IMR-90 (cell line): ENCODE measurements at regions not wholly inside any gene's neighbourhood (a gene's known extent, or its start where the extent isn't known, plus 50 kb on each side); places are given as distances from the start of the nearest gene placed in this dataset.

Source experiments
- ATAC-seq: fragments of 200-7000 bp; cut with Tn5 transposase; 2 replicates; pipeline ENCODE4 v1.9.1; 2020; ENCODE audit warnings: low read depth, mild to moderate bottlenecking, moderate library complexity
- BruUV-seq: library from RNA; stranded (reverse); fragments of 400-500 nt; replicated peaks from 2 replicates; lab custom pipeline; 2021; lab: Mats Ljungman, UMichigan
- CTCF ChIA-PET: fragments of 300-600 bp; formaldehyde crosslinking; extraction: SDS; loops from one replicate; lab custom pipeline; 2021; ENCODE audit warnings: antibody characterized with exemption; lab: Yijun Ruan, JAX
- POLR2A ChIA-PET: fragments of 300-600 bp; sonication (Branson Sonifier 250); formaldehyde crosslinking; loops from one replicate; lab custom pipeline; 2022; ENCODE audit warnings: antibody characterized with exemption; ENCODE audit not compliant: unreplicated experiment; lab: Charles Lee
- DNase-seq: peaks from one replicate; pipeline ENCODE4 v3.0.0; 2013
- H2AFZ ChIP-seq: replicated peaks from 2 replicates; pipeline ENCODE3; 2013; ENCODE audit warnings: low read length, mild to moderate bottlenecking; ENCODE audit not compliant: poor library complexity
- H2AK5ac ChIP-seq: 2 replicates; pipeline ENCODE4 v1.6.1; 2013; ENCODE audit warnings: low read depth, low read length, inconsistent platforms
- H2AK9ac ChIP-seq: replicated peaks from 2 replicates; pipeline ENCODE3; 2013; ENCODE audit warnings: mild to moderate bottlenecking, low read depth, low read length, moderate library complexity; ENCODE audit not compliant: poor library complexity
- H2BK120ac ChIP-seq: 2 replicates; pipeline ENCODE4 v1.6.1; 2013; ENCODE audit warnings: low read depth, low read length, inconsistent platforms
- H2BK15ac ChIP-seq: 3 replicates; pipeline ENCODE4 v1.6.1; 2013; ENCODE audit warnings: low read depth, low read length, inconsistent platforms
- H2BK20ac ChIP-seq: 2 replicates; pipeline ENCODE4 v1.6.1; 2013; ENCODE audit warnings: low read depth, mild to moderate bottlenecking, inconsistent platforms, low read length, moderate library complexity
- H2BK5ac ChIP-seq: 2 replicates; pipeline ENCODE4 v1.6.1; 2013; ENCODE audit warnings: mild to moderate bottlenecking, low read depth, low read length, inconsistent platforms; ENCODE audit not compliant: poor library complexity, severe bottlenecking
- H3K14ac ChIP-seq: replicated peaks from 2 replicates; pipeline ENCODE4 v1.6.1; 2013; ENCODE audit warnings: low read depth, low read length, inconsistent platforms
- H3K18ac ChIP-seq: 2 replicates; pipeline ENCODE4 v1.6.1; 2013; ENCODE audit warnings: low read depth, low read length, control low read depth
- H3K23ac ChIP-seq: 2 replicates; pipeline ENCODE4 v1.6.1; 2013; ENCODE audit warnings: low read depth, low read length, inconsistent platforms
- H3K27ac ChIP-seq: 2 replicates; pipeline ENCODE4 v1.5.1; 2013; ENCODE audit warnings: mild to moderate bottlenecking, control low read depth, low read length; ENCODE audit not compliant: insufficient read depth
- H3K27me3 ChIP-seq: 2 replicates; pipeline ENCODE4 v1.6.1; 2013; ENCODE audit warnings: low read length; ENCODE audit not compliant: control insufficient read depth, insufficient read depth
- H3K36me3 ChIP-seq: 2 replicates; pipeline ENCODE4 v1.6.1; 2013; ENCODE audit warnings: low read length, mixed read lengths; ENCODE audit not compliant: control insufficient read depth, insufficient read depth
- H3K4ac ChIP-seq: 2 replicates; pipeline ENCODE4 v1.6.1; 2013; ENCODE audit warnings: low read depth, low read length, inconsistent platforms
- H3K4me1 ChIP-seq: 2 replicates; pipeline ENCODE4 v1.6.1; 2013; ENCODE audit warnings: low read length, mixed read lengths; ENCODE audit not compliant: control insufficient read depth, insufficient read depth
- H3K4me2 ChIP-seq: 2 replicates; pipeline ENCODE4 v1.6.1; 2013; ENCODE audit warnings: low read depth, mild to moderate bottlenecking, control low read depth, low read length, moderate library complexity
- H3K4me3 ChIP-seq: 2 replicates; pipeline ENCODE4 v1.5.1; 2013; ENCODE audit warnings: low read depth, mild to moderate bottlenecking, control low read depth, low read length, moderate library complexity; ENCODE audit not compliant: insufficient read depth
- H3K56ac ChIP-seq: 2 replicates; pipeline ENCODE4 v1.6.1; 2013; ENCODE audit warnings: low read length, inconsistent platforms; ENCODE audit not compliant: insufficient read depth; ENCODE audit errors: extremely low read depth
- H3K79me1 ChIP-seq, 2 experiments: 2 replicates each; pipeline ENCODE4 v1.6.1; 2013; ENCODE audit warnings: low read length in 2 of 2, inconsistent platforms in 1 of 2, low read depth in 1 of 2
- H3K9ac ChIP-seq: 2 replicates; pipeline ENCODE4 v1.6.1; 2013; ENCODE audit warnings: low read depth, low read length, control low read depth
- H3K9me1 ChIP-seq: 2 replicates; pipeline ENCODE4 v1.6.1; 2013; ENCODE audit warnings: low read length, inconsistent platforms; ENCODE audit not compliant: insufficient read depth
- H3K9me3 ChIP-seq: 2 replicates; pipeline ENCODE4 v1.6.1; 2013; ENCODE audit warnings: low read length; ENCODE audit not compliant: control insufficient read depth, insufficient read depth
- H4K20me1 ChIP-seq: 2 replicates; pipeline ENCODE4 v1.6.1; 2013; ENCODE audit warnings: low read length, inconsistent platforms; ENCODE audit not compliant: insufficient read depth
- H4K5ac ChIP-seq: 2 replicates; pipeline ENCODE4 v1.6.1; 2013; ENCODE audit warnings: mild to moderate bottlenecking, low read depth, low read length, control low read depth
- H4K8ac ChIP-seq, 2 experiments: 2 replicates each; pipeline ENCODE4 v1.6.1; 2013; ENCODE audit warnings: low read depth in 2 of 2, low read length in 2 of 2, control low read depth in 1 of 2, inconsistent platforms in 1 of 2
- H4K91ac ChIP-seq: 2 replicates; pipeline ENCODE4 v1.6.1; 2013; ENCODE audit warnings: low read depth, low read length, inconsistent platforms; ENCODE audit not compliant: insufficient read depth
- BHLHE40 ChIP-seq: fragments of 150-350 bp; IDR thresholded peaks from 2 replicates; pipeline ENCODE4 v1.6.1; 2016; ENCODE audit warnings: mild to moderate bottlenecking, low read depth, low read length
- CHD1 ChIP-seq: IDR thresholded peaks from 2 replicates; pipeline ENCODE4 v1.6.1; 2012; ENCODE audit warnings: low read depth, low read length, improper control_type of control experiment
- MAZ ChIP-seq: IDR thresholded peaks from 2 replicates; pipeline ENCODE4 v1.6.1; 2012; ENCODE audit warnings: low read depth, mild to moderate bottlenecking, low read length, improper control_type of control experiment, moderate library complexity, borderline replicate concordance
- RCOR1 ChIP-seq: IDR thresholded peaks from 2 replicates; pipeline ENCODE4 v1.6.1; 2012; ENCODE audit warnings: mild to moderate bottlenecking, low read length, improper control_type of control experiment; ENCODE audit not compliant: insufficient replicate concordance
- WGBS, 2 experiments: methylation state at CpG; one replicate each; pipeline versions ENCODE4 v1.1.5 to v1.1.7; 2013; ENCODE audit warnings: missing lambda C conversion rate in 2 of 2; ENCODE audit not compliant: insufficient read length in 1 of 2; ENCODE audit errors: extremely low coverage in 2 of 2; 5-methylcytosine and 5-hydroxymethylcytosine counted together
- dilution Hi-C: fragments of 300-500 bp; cut with HindIII; formaldehyde crosslinking; loops from one replicate; pipeline ENCODE4 v1.14.3; 2018; ENCODE audit warnings: low sequenced_read_pairs; ENCODE audit not compliant: unreplicated experiment
- in situ Hi-C: fragments of 300-500 bp; cut with MboI; formaldehyde crosslinking; loops from 3 replicates; pipeline ENCODE4 v1.14.3; 2019; ENCODE audit warnings: low sequenced_read_pairs, inconsistent platforms, mixed read lengths
- intact Hi-C: fragments of 100-400 bp; cut with micrococcal nuclease; formaldehyde crosslinking; loops from 2 replicates; pipeline ENCODE4 v1.10.0; 2022
- TF ChIP-seq, protein P1 (sequence below): fragments of 150-350 bp; IDR thresholded peaks from 2 replicates; pipeline ENCODE4 v1.6.1; 2016; ENCODE audit warnings: low read depth, mild to moderate bottlenecking, low read length, moderate library complexity, borderline replicate concordance

DNA sequence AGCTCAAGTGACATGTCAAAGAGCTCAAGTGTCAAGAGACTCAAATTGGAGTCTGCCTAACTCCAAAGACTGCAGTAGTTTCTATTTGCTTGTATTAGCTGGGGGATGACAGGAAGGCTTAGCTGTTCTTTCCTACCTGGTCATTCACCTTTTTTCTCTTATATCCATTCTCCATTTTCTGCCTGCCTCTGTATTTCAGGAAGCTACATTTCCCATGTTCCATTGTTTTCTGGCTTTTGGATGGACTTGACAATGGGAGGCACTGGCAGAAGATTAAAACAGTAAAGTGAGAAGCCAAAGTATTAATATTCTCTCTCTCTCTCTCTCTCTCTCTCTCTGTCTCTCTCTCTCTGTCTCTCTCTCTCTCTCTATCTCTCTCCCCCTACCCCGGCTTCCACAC lies 135.7 kb upstream of the ADAMTS18 start:
- H3K27me3 ChIP-seq = no peaks in the 10 kb centered on the region; the same call in 1 of the 2 replicates
- in situ Hi-C loops = no loop called here
- no peak overlapping the region for H2AK5ac ChIP-seq
- no peak overlapping the region for H2BK20ac ChIP-seq
- no peak overlapping the region for H2AK9ac ChIP-seq
- no peak overlapping the region for H4K8ac ChIP-seq
- ChIA-PET CTCF (interaction anchor here (1.3 kb wide), 1 partner anchor 9 kb away, joined by 4 read pairs; no protein-coding TSS in a partner anchor), POLR2A (no interaction called here)
- no peak overlapping the region for H3K27ac ChIP-seq
- H4K20me1 ChIP-seq = no peaks in the 10 kb centered on the region
- no peak overlapping the region for H3K18ac ChIP-seq
- TF ChIP-seq MAZ (no peak), BHLHE40 (no peak), CHD1 (no peak), RCOR1 (no peak)
- TF ChIP-seq, protein P1, sequence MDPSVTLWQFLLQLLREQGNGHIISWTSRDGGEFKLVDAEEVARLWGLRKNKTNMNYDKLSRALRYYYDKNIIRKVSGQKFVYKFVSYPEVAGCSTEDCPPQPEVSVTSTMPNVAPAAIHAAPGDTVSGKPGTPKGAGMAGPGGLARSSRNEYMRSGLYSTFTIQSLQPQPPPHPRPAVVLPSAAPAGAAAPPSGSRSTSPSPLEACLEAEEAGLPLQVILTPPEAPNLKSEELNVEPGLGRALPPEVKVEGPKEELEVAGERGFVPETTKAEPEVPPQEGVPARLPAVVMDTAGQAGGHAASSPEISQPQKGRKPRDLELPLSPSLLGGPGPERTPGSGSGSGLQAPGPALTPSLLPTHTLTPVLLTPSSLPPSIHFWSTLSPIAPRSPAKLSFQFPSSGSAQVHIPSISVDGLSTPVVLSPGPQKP = no peak
- no peak overlapping the region for H3K4ac ChIP-seq
- no peak overlapping the region for H2BK15ac ChIP-seq
- no CpG with 5 or more reads among the region's 1 CpG for WGBS, 2 experiments
- no peaks in the 10 kb centered on the region for H3K4me1 ChIP-seq
- H2BK120ac ChIP-seq = no peak overlapping the region
- no peaks in the 10 kb centered on the region for H3K79me1 ChIP-seq
- H4K91ac ChIP-seq = no peak overlapping the region
- no peak overlapping the region for H4K5ac ChIP-seq
- no TSS peak for BruUV-seq
- dilution Hi-C loops = no loop called here
- no peak overlapping the region for H3K9ac ChIP-seq
- H3K4me3 ChIP-seq = no peak overlapping the region
- intact Hi-C loops = no loop called here
- no peak overlapping the region for H2AFZ ChIP-seq
- no peak overlapping the region for H3K4me2 ChIP-seq
- DNase-seq = no peak
- H3K9me3 ChIP-seq = no peaks in the 10 kb centered on the region
- H3K36me3 ChIP-seq = no peaks in the 10 kb centered on the region
- no peak for ATAC-seq
- no peak overlapping the region for H3K56ac ChIP-seq
- H3K14ac ChIP-seq = no peak overlapping the region
- H3K23ac ChIP-seq = no peak overlapping the region
- H2BK5ac ChIP-seq = no peak overlapping the region
- no peaks in the 10 kb centered on the region for H3K9me1 ChIP-seq
